Thymus (tissue), 11 donors: ENCODE measurements at regions not wholly inside any gene's neighbourhood (a gene's known extent, or its start where the extent isn't known, plus 50 kb on each side); places are given as distances from the start of the nearest gene placed in this dataset.

Source experiments
- DNase-seq, 9 donors: peaks; one replicate each; pipeline ENCODE4 v3.0.0-alpha.2; 2013; ENCODE audit warnings: low spot score in 9 of 9, low read depth in 6 of 9, missing footprints in 1 of 9
- H3K27ac ChIP-seq, 2 donors: one replicate each; pipeline ENCODE4 v1.5.1; 2013; ENCODE audit warnings: control low read depth in 1 of 2, low read depth in 1 of 2, low read length in 1 of 2, mild to moderate bottlenecking in 1 of 2, moderate library complexity in 1 of 2
- H3K27me3 ChIP-seq, 2 donors: one replicate each; pipeline ENCODE4 v1.5.1; 2013; ENCODE audit warnings: low read length in 1 of 2; ENCODE audit not compliant: control insufficient read depth in 2 of 2, insufficient read depth in 1 of 2
- H3K36me3 ChIP-seq, 2 donors: one replicate each; pipeline ENCODE4 v1.5.1; 2013; ENCODE audit warnings: low read length in 1 of 2, mild to moderate bottlenecking in 1 of 2, moderate library complexity in 1 of 2; ENCODE audit not compliant: control insufficient read depth in 2 of 2, insufficient read depth in 2 of 2
- H3K4me1 ChIP-seq, 2 donors: one replicate each; pipeline ENCODE4 v1.5.1; 2013; ENCODE audit warnings: low read length in 2 of 2; ENCODE audit not compliant: control insufficient read depth in 2 of 2, insufficient read depth in 2 of 2
- H3K4me3 ChIP-seq, 2 donors: one replicate each; pipeline ENCODE4 v1.5.1; 2013; ENCODE audit warnings: low read length in 2 of 2, control low read depth in 1 of 2, mild to moderate bottlenecking in 1 of 2
- H3K9me3 ChIP-seq, 2 donors: one replicate each; pipeline ENCODE4 v1.5.1; 2013; ENCODE audit warnings: low read length in 1 of 2, mild to moderate bottlenecking in 1 of 2; ENCODE audit not compliant: control insufficient read depth in 2 of 2, insufficient read depth in 1 of 2
- WGBS: extraction: QIAGEN DNeasy Blood & Tissue Kit; methylation state at CpG from one replicate; pipeline ENCODE4 v1.1.7; 2013; 5-methylcytosine and 5-hydroxymethylcytosine counted together
- donor health status: healthy.

DNA sequence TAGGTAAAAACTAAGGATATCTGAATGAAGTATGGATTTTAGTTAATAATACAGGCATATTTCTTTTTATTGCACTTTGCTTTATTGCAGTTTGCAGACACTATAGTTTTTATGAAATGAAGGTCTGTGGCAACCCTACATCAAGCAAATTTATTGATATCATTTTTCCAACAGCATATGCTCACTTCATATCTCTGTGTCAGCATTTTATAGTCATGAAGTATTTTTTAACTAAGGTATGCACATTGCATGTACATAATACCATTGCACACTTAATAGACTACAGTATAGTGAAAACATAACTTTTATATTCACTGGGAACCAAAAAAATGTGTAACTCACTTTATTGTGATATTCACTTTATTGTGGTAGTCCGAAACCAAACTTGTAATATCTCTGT, 236.3 kb downstream of the SUCLA2 start:
- Histone ChIP-seq H3K36me3 (no peaks in the 10 kb centered on the region), H3K9me3 (no peaks in the 10 kb centered on the region), H3K4me1 (no peaks in the 10 kb centered on the region), H3K4me3 (no peak overlapping the region), H3K27me3 (no peaks in the 10 kb centered on the region), H3K27ac (no peak overlapping the region)
- no peak for DNase-seq
- 97% methylated on average over 1 of the region's 1 CpG for WGBS

GRCh38 chr13:47757466-47758080, 243.5 kb downstream of the SUCLA2 start:
- DNase-seq, result no peak
- Histone ChIP-seq H3K4me1 (no peaks in the 10 kb centered on the region), H3K4me3 (no peak overlapping the region), H3K27me3 (no peaks in the 10 kb centered on the region), H3K36me3 (no peaks in the 10 kb centered on the region), H3K9me3 (no peaks in the 10 kb centered on the region), H3K27ac (no peak overlapping the region)
- 93% methylated on average over 4 of the region's 4 CpGs for WGBS

- 76% methylated on average over 6 of the region's 6 CpGs for WGBS
- no peak for DNase-seq
- Histone ChIP-seq H3K36me3 (no peaks in the 10 kb centered on the region), H3K9me3 (no peaks in the 10 kb centered on the region), H3K4me1 (no peaks in the 10 kb centered on the region), H3K27ac (no peak overlapping the region), H3K27me3 (no peaks in the 10 kb centered on the region), H3K4me3 (no peak overlapping the region)
Measured at GRCh38 chr13:47747901-47748300, 253.2 kb downstream of the SUCLA2 start.

DNA sequence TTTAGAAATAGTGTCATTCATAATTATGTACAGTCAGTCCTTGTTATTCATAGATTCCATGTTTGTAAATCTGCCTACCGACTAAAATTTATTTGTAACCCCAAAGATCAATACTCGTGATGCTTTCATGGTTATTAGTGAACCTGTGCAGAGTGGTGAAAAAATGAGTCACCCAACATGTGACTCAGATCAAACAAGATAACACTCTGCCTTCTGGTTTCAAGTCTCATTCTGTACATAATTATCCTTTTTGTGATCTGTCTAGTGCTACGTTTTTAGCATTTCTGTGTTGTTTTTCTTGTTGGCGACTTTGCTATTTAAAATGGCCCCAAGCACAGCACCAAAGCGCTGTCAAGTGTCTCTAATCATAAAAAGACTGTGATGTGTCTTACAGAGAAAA, 274.7 kb downstream of the SUCLA2 start:
- DNase-seq, result no peak
- Histone ChIP-seq H3K4me1 (no peaks in the 10 kb centered on the region), H3K27ac (no peak overlapping the region), H3K9me3 (no peaks in the 10 kb centered on the region), H3K4me3 (no peak overlapping the region), H3K36me3 (no peaks in the 10 kb centered on the region), H3K27me3 (no peaks in the 10 kb centered on the region)
- WGBS, result 90% methylated on average over 5 of the region's 5 CpGs

DNA sequence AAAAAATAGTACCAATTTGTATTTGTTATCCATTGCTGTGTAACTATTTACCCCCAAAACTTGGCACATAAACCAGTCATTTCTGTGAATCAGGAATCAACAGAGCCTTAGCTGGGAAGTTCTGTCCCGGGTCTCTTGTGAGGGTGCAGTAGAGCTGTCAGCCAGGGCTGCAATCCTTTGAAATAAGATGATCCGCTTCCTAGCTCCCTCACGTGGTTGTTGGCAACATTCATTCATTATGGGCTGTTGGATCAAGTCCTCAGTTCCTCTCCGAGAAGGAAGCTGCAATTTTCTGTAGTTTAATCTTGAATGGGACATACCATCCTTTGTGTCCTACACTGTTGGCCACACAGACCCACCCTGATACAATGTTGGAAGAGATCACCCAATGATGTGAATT, 277.2 kb downstream of the SUCLA2 start:
- Histone ChIP-seq H3K27me3 (no peaks in the 10 kb centered on the region), H3K4me1 (no peaks in the 10 kb centered on the region), H3K36me3 (no peaks in the 10 kb centered on the region), H3K27ac (no peak overlapping the region), H3K9me3 (no peaks in the 10 kb centered on the region), H3K4me3 (no peak overlapping the region)
- 80% methylated on average over 4 of the region's 4 CpGs for WGBS
- no peak for DNase-seq

DNA sequence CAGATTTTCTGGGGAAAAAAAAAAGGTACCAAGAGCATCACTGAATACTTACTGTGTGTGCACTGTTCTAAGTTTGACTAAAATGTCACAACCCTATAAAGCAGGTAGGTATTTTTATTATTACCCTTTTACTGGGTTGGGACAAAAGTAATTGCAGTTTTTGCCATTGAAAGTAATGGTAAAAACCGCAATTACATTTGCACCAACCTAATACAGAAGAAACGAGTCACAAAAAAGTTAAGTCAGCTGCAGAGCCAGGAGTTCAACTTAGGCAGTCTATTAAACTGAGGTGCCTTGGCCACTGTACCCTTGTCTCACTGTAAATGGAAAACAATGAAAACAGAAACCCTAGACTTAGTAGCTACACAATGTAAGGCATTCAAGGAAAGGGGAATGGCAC, 281.9 kb downstream of the SUCLA2 start:
- Histone ChIP-seq H3K4me1 (no peaks in the 10 kb centered on the region), H3K36me3 (no peaks in the 10 kb centered on the region), H3K27ac (no peak overlapping the region), H3K4me3 (no peak overlapping the region), H3K27me3 (no peaks in the 10 kb centered on the region), H3K9me3 (no peaks in the 10 kb centered on the region)
- WGBS, result 92% methylated on average over 2 of the region's 2 CpGs
- DNase-seq, result no peak

- Histone ChIP-seq H3K4me3 (no peak overlapping the region), H3K36me3 (no peaks in the 10 kb centered on the region), H3K27me3 (no peaks in the 10 kb centered on the region), H3K27ac (no peak overlapping the region), H3K9me3 (no peaks in the 10 kb centered on the region), H3K4me1 (no peaks in the 10 kb centered on the region)
- DNase-seq, result no peak
- WGBS, result 95% methylated on average over 8 of the region's 8 CpGs
Measured at GRCh38 chr13:47718556-47718955, 282.5 kb downstream of the SUCLA2 start.

DNA sequence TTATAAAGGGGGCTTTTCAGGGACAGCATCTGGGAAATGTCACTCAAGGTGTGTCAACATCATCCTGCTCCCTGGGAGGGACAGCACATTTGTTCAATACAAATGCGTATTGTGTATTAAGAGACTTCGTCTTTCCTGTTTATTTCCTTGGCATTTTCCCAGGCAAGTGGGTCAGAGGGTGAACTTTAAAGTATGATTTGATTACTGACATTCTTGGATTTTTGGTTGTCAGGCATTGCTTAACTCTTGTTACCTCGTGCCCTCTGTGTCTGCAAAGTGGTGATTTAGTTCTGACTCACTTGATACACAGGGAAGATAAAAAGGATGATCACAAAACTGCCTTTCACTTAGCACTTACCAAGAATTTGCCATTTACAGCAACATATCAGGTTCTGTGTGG, 292.7 kb downstream of the SUCLA2 start:
- 76% methylated on average over 3 of the region's 3 CpGs for WGBS

GRCh38 chr13:47707414-47707813, 293.7 kb downstream of the SUCLA2 start:
- no peak overlapping the region for H3K27ac ChIP-seq
- DNase-seq, result no peak
- WGBS, result 65% methylated on average over 3 of the region's 3 CpGs
- no peaks in the 10 kb centered on the region for H3K27me3 ChIP-seq
- H3K9me3 ChIP-seq, result no peaks in the 10 kb centered on the region
- no peak overlapping the region for H3K4me3 ChIP-seq
- no peaks in the 10 kb centered on the region for H3K36me3 ChIP-seq
- H3K4me1 ChIP-seq, result no peaks in the 10 kb centered on the region

More for the DNA sequence above, 292.7 kb downstream of the SUCLA2 start:
- no peak for DNase-seq
- Histone ChIP-seq H3K4me1 (no peaks in the 10 kb centered on the region), H3K27ac (no peak overlapping the region), H3K9me3 (no peaks in the 10 kb centered on the region), H3K27me3 (no peaks in the 10 kb centered on the region), H3K4me3 (no peak overlapping the region), H3K36me3 (no peaks in the 10 kb centered on the region)

DNA sequence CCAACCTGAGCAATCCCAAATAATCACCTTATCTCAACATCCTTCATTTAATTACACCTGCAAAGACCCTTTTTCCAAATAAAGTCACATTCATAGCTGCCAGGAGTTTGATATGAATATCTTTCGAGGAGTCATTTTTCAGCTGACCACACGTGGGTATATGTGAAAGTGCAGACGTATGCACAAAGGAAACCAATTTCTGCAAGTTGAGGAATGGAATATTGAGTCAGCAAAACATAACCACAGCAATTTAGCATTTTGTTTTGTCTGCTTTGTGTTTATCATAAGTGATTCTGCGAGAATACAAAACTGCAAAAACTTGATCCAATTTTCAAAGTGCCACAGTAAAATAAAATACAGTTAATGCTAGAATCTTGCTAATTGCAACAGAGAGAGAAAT, 295.9 kb downstream of the SUCLA2 start:
- DNase-seq, result no peak
- Histone ChIP-seq H3K27ac (no peak overlapping the region), H3K36me3 (no peaks in the 10 kb centered on the region), H3K4me1 (no peaks in the 10 kb centered on the region), H3K4me3 (no peak overlapping the region), H3K9me3 (no peaks in the 10 kb centered on the region), H3K27me3 (no peaks in the 10 kb centered on the region)
- WGBS, result 83% methylated on average over 4 of the region's 4 CpGs
